Left lung (tissue), 4 donors: ENCODE measurements at regions not wholly inside any gene's neighbourhood (a gene's known extent, or its start where the extent isn't known, plus 50 kb on each side); places are given as distances from the start of the nearest gene placed in this dataset.

Source experiments
- ATAC-seq: fragments of 200-7000 bp; cut with Tn5 transposase; one replicate; pipeline ENCODE4 v1.9.1; 2020; ENCODE audit warnings: moderate library complexity
- DNase-seq, 4 donors: peaks; one replicate each; pipeline ENCODE4 v3.0.0-alpha.2; 2013 to 2020
- H3K27ac ChIP-seq, 2 donors: fragments of 200-600 bp; sonication (generic) in 1 of 2; one replicate each; pipeline versions ENCODE4 v1.5.0 to v1.8.0; 2020 to 2021
- H3K27me3 ChIP-seq, 2 donors: fragments of 200-600 bp; sonication (generic) in 1 of 2; one replicate each; pipeline versions ENCODE4 v1.5.0 to v1.8.0; 2020 to 2021
- H3K36me3 ChIP-seq, 2 donors: fragments of 200-600 bp; sonication (generic) in 1 of 2; one replicate each; pipeline versions ENCODE4 v1.5.0 to v1.8.0; 2020 to 2021
- H3K4me1 ChIP-seq, 2 donors: fragments of 200-600 bp; one replicate each; pipeline ENCODE4 v1.8.0; 2021
- H3K4me3 ChIP-seq, 2 donors: fragments of 200-600 bp; sonication (generic) in 1 of 2; one replicate each; pipeline versions ENCODE4 v1.5.0 to v1.8.0; 2020 to 2021; ENCODE audit warnings: mild to moderate bottlenecking in 1 of 2
- H3K9me3 ChIP-seq, 2 donors: fragments of 200-600 bp; sonication (generic) in 1 of 2; one replicate each; pipeline versions ENCODE4 v1.5.0 to v1.8.0; 2020 to 2021
- intact Hi-C, 2 donors: fragments of 100-400 bp; cut with DNase I; formaldehyde crosslinking; loops; one replicate each; pipeline versions ENCODE4 v1.11.2 to v1.14.2; 2022
- TF ChIP-seq, protein P1 (sequence below), 2 donors: fragments of 200-600 bp; sonication (generic) in 1 of 2; IDR thresholded peaks; one replicate each; pipeline versions ENCODE4 v1.5.0 to v1.8.0; 2021; ENCODE audit warnings: antibody characterized with exemption in 2 of 2
- donor health status: DM: no; HTN: yes; CAD: no.
- donor health status: DM: no; HTN: no; CAD: no.

GRCh38 chr20:39669659-39670058 lies 707.5 kb downstream of the DHX35 start:
- TF ChIP-seq, protein P1, sequence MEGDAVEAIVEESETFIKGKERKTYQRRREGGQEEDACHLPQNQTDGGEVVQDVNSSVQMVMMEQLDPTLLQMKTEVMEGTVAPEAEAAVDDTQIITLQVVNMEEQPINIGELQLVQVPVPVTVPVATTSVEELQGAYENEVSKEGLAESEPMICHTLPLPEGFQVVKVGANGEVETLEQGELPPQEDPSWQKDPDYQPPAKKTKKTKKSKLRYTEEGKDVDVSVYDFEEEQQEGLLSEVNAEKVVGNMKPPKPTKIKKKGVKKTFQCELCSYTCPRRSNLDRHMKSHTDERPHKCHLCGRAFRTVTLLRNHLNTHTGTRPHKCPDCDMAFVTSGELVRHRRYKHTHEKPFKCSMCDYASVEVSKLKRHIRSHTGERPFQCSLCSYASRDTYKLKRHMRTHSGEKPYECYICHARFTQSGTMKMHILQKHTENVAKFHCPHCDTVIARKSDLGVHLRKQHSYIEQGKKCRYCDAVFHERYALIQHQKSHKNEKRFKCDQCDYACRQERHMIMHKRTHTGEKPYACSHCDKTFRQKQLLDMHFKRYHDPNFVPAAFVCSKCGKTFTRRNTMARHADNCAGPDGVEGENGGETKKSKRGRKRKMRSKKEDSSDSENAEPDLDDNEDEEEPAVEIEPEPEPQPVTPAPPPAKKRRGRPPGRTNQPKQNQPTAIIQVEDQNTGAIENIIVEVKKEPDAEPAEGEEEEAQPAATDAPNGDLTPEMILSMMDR (IDR thresholded peaks at IDR 0.05) = no peak
- no peak for ATAC-seq
- no peaks in the 10 kb centered on the region for H3K36me3 ChIP-seq
- no peak overlapping the region for H3K27ac ChIP-seq
- H3K4me1 ChIP-seq = no peaks in the 10 kb centered on the region
- H3K4me3 ChIP-seq = no peak overlapping the region
- H3K27me3 ChIP-seq = no peaks in the 10 kb centered on the region
- H3K9me3 ChIP-seq = no peaks in the 10 kb centered on the region
- intact Hi-C loops = no loop called here
- no peak for DNase-seq

DNA sequence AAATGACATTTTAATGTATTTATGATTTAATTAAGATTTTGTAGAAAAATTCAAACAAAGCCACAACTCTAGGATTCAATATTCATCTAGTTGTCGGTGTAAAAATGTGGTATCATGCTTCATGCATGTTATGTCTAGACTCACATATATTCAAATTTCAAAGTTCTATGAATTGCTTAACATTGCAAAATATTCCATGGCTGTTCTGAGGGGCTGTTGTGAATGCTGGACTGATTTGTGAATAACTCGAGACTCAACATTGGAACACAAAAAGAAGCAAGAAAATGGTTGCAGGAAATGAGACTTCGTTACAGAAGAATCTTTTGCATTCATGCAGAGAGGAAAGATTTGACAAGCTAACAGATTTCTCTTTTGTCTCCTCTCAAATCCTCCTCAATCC lies 705.9 kb downstream of the DHX35 start:
- Histone ChIP-seq H3K9me3 (no peaks in the 10 kb centered on the region), H3K27me3 (no peaks in the 10 kb centered on the region), H3K36me3 (no peaks in the 10 kb centered on the region), H3K4me1 (no peaks in the 10 kb centered on the region), H3K4me3 (no peak overlapping the region), H3K27ac (no peak overlapping the region)
- intact Hi-C loops = no loop called here
- TF ChIP-seq, protein P1 (IDR thresholded peaks at IDR 0.05) = no peak
- ATAC-seq = no peak
- DNase-seq = no peak

DNA sequence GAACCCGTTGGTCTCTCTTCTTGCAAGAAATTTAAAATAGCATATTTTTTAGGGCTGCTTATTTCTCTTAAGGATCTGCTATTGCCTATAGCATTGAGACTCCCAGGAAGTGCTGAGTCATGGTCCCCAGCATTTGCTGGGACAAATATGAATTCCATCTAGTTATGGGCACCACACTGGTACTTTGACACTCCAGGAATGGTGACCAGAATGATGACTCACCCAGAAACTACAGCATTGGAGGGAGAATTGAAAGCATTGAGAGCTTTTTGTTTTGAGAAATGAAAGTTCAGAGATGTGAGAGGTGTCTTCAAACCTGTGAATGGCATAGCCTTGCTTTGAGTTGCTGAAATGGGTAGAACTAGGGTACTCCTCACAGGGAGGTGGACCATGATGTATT lies 699.7 kb downstream of the DHX35 start:
- H3K4me3 ChIP-seq = no peak overlapping the region
- ATAC-seq (no peak), DNase-seq (no peak)
- no peaks in the 10 kb centered on the region for H3K27me3 ChIP-seq
- no peaks in the 10 kb centered on the region for H3K9me3 ChIP-seq
- no peak overlapping the region for H3K27ac ChIP-seq
- no peaks in the 10 kb centered on the region for H3K36me3 ChIP-seq
- TF ChIP-seq, protein P1 (IDR thresholded peaks at IDR 0.05) = no peak
- no peaks in the 10 kb centered on the region for H3K4me1 ChIP-seq
- intact Hi-C loops = no loop called here

DNA sequence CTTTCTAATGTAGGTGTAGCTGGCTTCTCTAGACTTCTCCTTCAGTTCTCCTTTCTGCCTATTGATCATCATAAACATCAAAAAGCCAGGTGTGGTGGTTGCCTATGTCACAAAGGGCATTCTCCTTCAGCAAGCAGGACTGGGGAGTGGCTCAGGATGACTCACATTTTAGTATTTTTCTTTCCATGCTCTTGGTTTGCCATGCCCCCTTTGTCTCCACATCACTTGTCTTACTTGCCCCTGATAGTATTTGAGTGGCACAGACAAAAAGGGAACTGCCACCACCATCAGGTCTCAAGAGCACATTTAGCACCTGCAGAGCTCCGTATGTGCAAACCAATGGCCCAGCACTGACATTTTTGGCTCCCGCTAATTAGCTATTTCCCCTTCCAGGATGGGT lies 698.8 kb downstream of the DHX35 start:
- DNase-seq (no peak), ATAC-seq (no peak)
- H3K4me1 ChIP-seq = no peaks in the 10 kb centered on the region
- no peaks in the 10 kb centered on the region for H3K27me3 ChIP-seq
- no peak overlapping the region for H3K4me3 ChIP-seq
- no peaks in the 10 kb centered on the region for H3K36me3 ChIP-seq
- TF ChIP-seq, protein P1 (IDR thresholded peaks at IDR 0.05) = no peak
- intact Hi-C loops = no loop called here
- H3K9me3 ChIP-seq = no peaks in the 10 kb centered on the region
- H3K27ac ChIP-seq = no peak overlapping the region

DNA sequence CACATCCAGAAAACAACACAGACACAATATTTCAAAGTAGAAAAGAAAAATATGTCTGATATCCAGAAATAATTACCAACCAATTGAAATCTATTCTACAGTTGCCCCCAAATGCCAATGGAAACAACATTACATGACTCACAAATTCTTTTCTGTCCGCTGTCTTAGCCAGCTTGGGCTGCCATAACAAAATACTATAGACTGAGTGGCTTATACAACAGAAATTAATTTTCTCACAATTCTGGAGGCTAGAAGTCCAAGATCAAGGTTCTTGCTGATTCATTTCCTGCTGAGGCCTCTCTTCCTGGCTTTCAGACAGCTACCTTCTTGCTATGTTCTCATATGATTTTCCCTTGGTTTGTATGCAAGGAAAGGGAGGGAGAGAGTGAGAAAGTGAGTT lies 698.1 kb downstream of the DHX35 start:
- no peak overlapping the region for H3K4me3 ChIP-seq
- no peaks in the 10 kb centered on the region for H3K36me3 ChIP-seq
- H3K4me1 ChIP-seq = no peaks in the 10 kb centered on the region
- TF ChIP-seq, protein P1 (IDR thresholded peaks at IDR 0.05) = no peak
- no peaks in the 10 kb centered on the region for H3K27me3 ChIP-seq
- DNase-seq (no peak), ATAC-seq (no peak)
- H3K9me3 ChIP-seq = no peaks in the 10 kb centered on the region
- intact Hi-C loops = no loop called here
- no peak overlapping the region for H3K27ac ChIP-seq
